GM12892 (cell line): ENCODE measurements at regions not wholly inside any gene's neighbourhood (a gene's known extent, or its start where the extent isn't known, plus 50 kb on each side); places are given as distances from the start of the nearest gene placed in this dataset.

Source experiments
- POLR2A ChIP-seq: IDR thresholded peaks from 2 replicates; pipeline ENCODE4 v1.6.1; 2011; ENCODE audit warnings: low read depth, low read length, control low read depth
- POLR2AphosphoS5 ChIP-seq: IDR thresholded peaks from 2 replicates; pipeline ENCODE4 v1.6.1; 2011; ENCODE audit warnings: low read depth, low read length, control low read depth

DNA sequence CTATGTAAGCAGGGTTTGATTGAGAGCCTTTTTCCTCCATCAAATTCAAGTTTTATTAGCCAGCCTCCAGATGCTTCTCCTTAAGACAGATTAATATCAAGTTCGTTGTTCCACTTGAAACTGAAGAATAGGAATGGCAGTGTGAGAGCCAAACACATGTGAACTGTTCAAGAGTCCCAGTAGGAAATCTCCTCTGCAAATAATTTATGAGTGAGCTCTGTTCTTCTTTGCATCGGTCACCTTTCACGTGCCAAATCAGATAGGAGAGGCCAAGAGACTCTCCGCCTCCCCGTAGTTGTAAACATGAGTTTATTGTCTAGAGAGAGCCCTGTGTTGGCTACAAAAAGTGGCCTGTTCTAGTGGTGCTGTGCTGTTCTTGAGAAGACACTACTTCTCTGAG is 372.1 kb upstream of the NR2F2 start:
- no peak for TF ChIP-seq POLR2A
- TF ChIP-seq POLR2AphosphoS5: no peak
